Mesenchymal stem cell (in vitro differentiated cells and primary cell): ENCODE measurements at regions not wholly inside any gene's neighbourhood (a gene's known extent, or its start where the extent isn't known, plus 50 kb on each side); places are given as distances from the start of the nearest gene placed in this dataset.

Experiments
- DNase-seq: peaks from one replicate; pipeline ENCODE4 v3.0.0-alpha.2; 2013
- H2AFZ ChIP-seq: one replicate; pipeline ENCODE4 v1.6.1; 2013; ENCODE audit warnings: low read depth, mild to moderate bottlenecking, control low read depth, inconsistent platforms, low read length, moderate library complexity
- H2AK5ac ChIP-seq: 2 replicates; pipeline ENCODE4 v1.6.1; 2013; ENCODE audit warnings: low read length, moderate library complexity, mild to moderate bottlenecking, inconsistent platforms; ENCODE audit not compliant: severe bottlenecking
- H2BK120ac ChIP-seq: one replicate; pipeline ENCODE4 v1.6.1; 2013; ENCODE audit warnings: low read depth, mild to moderate bottlenecking, inconsistent platforms, low read length, moderate library complexity
- H2BK12ac ChIP-seq, 2 experiments: one replicate each; pipeline ENCODE4 v1.6.1; 2013; ENCODE audit warnings: inconsistent platforms in 2 of 2, low read length in 2 of 2, mild to moderate bottlenecking in 2 of 2, moderate library complexity in 2 of 2, control low read depth in 1 of 2
- H2BK15ac ChIP-seq: one replicate; pipeline ENCODE4 v1.6.1; 2013; ENCODE audit warnings: mild to moderate bottlenecking, low read depth, inconsistent platforms; ENCODE audit not compliant: poor library complexity, severe bottlenecking
- H2BK5ac ChIP-seq: 2 replicates; pipeline ENCODE4 v1.6.1; 2013; ENCODE audit warnings: low read depth, mild to moderate bottlenecking, low read length, control low read depth, inconsistent platforms; ENCODE audit not compliant: poor library complexity, severe bottlenecking
- H3K14ac ChIP-seq, 2 experiments: one replicate each; pipeline ENCODE4 v1.6.1; 2013; ENCODE audit warnings: inconsistent platforms in 2 of 2, low read length in 2 of 2, control low read depth in 1 of 2, mild to moderate bottlenecking in 1 of 2, moderate library complexity in 1 of 2
- H3K18ac ChIP-seq, 2 experiments: one replicate each; pipeline ENCODE4 v1.6.1; 2013; ENCODE audit warnings: inconsistent platforms in 2 of 2, low read length in 2 of 2, control low read depth in 1 of 2, low read depth in 1 of 2, mild to moderate bottlenecking in 1 of 2
- H3K23ac ChIP-seq, 2 experiments: one replicate each; pipeline ENCODE4 v1.6.1; 2013; ENCODE audit warnings: inconsistent platforms in 2 of 2, low read length in 2 of 2, mild to moderate bottlenecking in 2 of 2, moderate library complexity in 2 of 2, control low read depth in 1 of 2
- H3K27ac ChIP-seq: 2 replicates; pipeline ENCODE4 v1.5.1; 2013; ENCODE audit warnings: mild to moderate bottlenecking, moderate library complexity, low read length, control low read depth, inconsistent platforms; ENCODE audit not compliant: poor library complexity, severe bottlenecking
- H3K27me3 ChIP-seq, 2 experiments: 2 replicates each; pipeline versions ENCODE4 v1.6.1 to v1.7.0; 2013; ENCODE audit warnings: low read length in 2 of 2, mild to moderate bottlenecking in 2 of 2, moderate library complexity in 2 of 2, control low read depth in 1 of 2, inconsistent platforms in 1 of 2; ENCODE audit not compliant: control insufficient read depth in 1 of 2, insufficient read depth in 1 of 2
- H3K36me3 ChIP-seq, 2 experiments: 2 replicates each; pipeline versions ENCODE4 v1.6.1 to v1.7.0; 2013; ENCODE audit warnings: low read length in 2 of 2, control low read depth in 1 of 2, inconsistent platforms in 1 of 2, low read depth in 1 of 2, mild to moderate bottlenecking in 1 of 2; ENCODE audit not compliant: insufficient read depth in 2 of 2, control insufficient read depth in 1 of 2
- H3K4ac ChIP-seq, 2 experiments: one replicate each; pipeline ENCODE4 v1.6.1; 2013; ENCODE audit warnings: inconsistent platforms in 2 of 2, low read length in 2 of 2, mild to moderate bottlenecking in 2 of 2, moderate library complexity in 2 of 2, control low read depth in 1 of 2, low read depth in 1 of 2
- H3K4me1 ChIP-seq: 2 replicates; pipeline ENCODE4 v1.6.1; 2013; ENCODE audit warnings: low read depth, low read length, control low read depth; ENCODE audit not compliant: control insufficient read depth, insufficient read depth
- H3K4me2 ChIP-seq: 2 replicates; pipeline ENCODE4 v1.6.1; 2013; ENCODE audit warnings: low read length, mild to moderate bottlenecking, inconsistent platforms; ENCODE audit not compliant: poor library complexity, severe bottlenecking
- H3K4me3 ChIP-seq, 2 experiments: 2 replicates each; pipeline versions ENCODE4 v1.5.1 to v1.7.0; 2013; ENCODE audit warnings: low read length in 2 of 2, mild to moderate bottlenecking in 2 of 2, control low read depth in 1 of 2, low read depth in 1 of 2; ENCODE audit not compliant: insufficient read depth in 1 of 2
- H3K79me1 ChIP-seq: replicated peaks from 2 replicates; pipeline ENCODE4 v1.6.1; 2013; ENCODE audit warnings: mild to moderate bottlenecking, control low read depth, low read length, inconsistent platforms; ENCODE audit not compliant: poor library complexity, severe bottlenecking
- H3K9ac ChIP-seq: 2 replicates; pipeline ENCODE4 v1.7.0; 2013; ENCODE audit warnings: mild to moderate bottlenecking, low read length, moderate library complexity
- H3K9me3 ChIP-seq: 2 replicates; pipeline ENCODE4 v1.7.0; 2013; ENCODE audit warnings: mild to moderate bottlenecking, low read length; ENCODE audit not compliant: control insufficient read depth
- H4K8ac ChIP-seq: one replicate; pipeline ENCODE4 v1.6.1; 2013; ENCODE audit warnings: inconsistent platforms, mild to moderate bottlenecking, low read length, moderate library complexity
- H4K91ac ChIP-seq: one replicate; pipeline ENCODE4 v1.6.1; 2013; ENCODE audit warnings: mild to moderate bottlenecking, low read length, inconsistent platforms
- WGBS: methylation state at CpG from one replicate; pipeline ENCODE4 v1.1.7; 2013; ENCODE audit warnings: mixed read lengths; 5-methylcytosine and 5-hydroxymethylcytosine counted together

DNA sequence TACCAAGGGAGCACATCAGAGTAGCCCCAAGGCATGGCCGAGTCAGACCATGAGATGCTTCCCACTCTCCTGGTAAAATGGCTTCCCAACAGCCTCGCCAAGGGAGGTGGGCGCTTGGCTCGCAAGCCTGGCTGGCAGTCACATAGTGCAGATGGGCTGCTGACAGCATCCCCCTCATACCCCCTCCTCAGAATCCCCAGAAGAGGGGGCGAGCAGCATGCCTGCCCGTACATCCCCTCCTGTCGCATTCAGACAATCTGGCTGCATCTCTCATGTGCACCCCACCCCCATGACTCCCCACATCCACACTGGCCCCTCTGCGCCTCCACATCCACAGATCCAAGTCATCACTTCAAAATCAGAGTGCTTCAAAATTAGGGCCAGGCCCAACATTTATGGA, 54.0 kb upstream of the CES5A start:
- Histone ChIP-seq H2BK5ac (no peak overlapping the region), H3K27me3 (no peaks in the 10 kb centered on the region), H2BK120ac (no peak overlapping the region), H2BK12ac (no peak overlapping the region), H3K4ac (no peak overlapping the region), H2AFZ (no peak overlapping the region), H3K4me2 (no peak overlapping the region), H4K8ac (no peak overlapping the region), H3K79me1 (no peaks in the 10 kb centered on the region), H3K4me1 (no peaks in the 10 kb centered on the region), H3K9ac (no peak overlapping the region), H3K18ac (no peak overlapping the region), H2AK5ac (no peak overlapping the region), H4K91ac (no peak overlapping the region), H2BK15ac (no peak overlapping the region), H3K9me3 (no peaks in the 10 kb centered on the region), H3K14ac (no peak overlapping the region), H3K23ac (no peak overlapping the region), H3K27ac (no peak overlapping the region), H3K36me3 (no peaks in the 10 kb centered on the region), H3K4me3 (no peak overlapping the region)
- no peak for DNase-seq
- WGBS: 74% methylated on average over 8 of the region's 8 CpGs

GRCh38 chr16:55925242-55925641, 50.1 kb upstream of the CES5A start:
- Histone ChIP-seq H2AK5ac (no peak overlapping the region), H4K8ac (no peak overlapping the region), H3K18ac (no peak overlapping the region), H3K27me3 (no peaks in the 10 kb centered on the region), H3K27ac (no peak overlapping the region), H2AFZ (no peak overlapping the region), H2BK15ac (no peak overlapping the region), H2BK5ac (no peak overlapping the region), H3K79me1 (no peaks in the 10 kb centered on the region), H3K4me1 (no peaks in the 10 kb centered on the region), H2BK120ac (no peak overlapping the region), H3K4me3 (no peak overlapping the region), H3K36me3 (no peaks in the 10 kb centered on the region), H3K4ac (no peak overlapping the region), H3K4me2 (no peak overlapping the region), H3K23ac (no peak overlapping the region), H3K9me3 (no peaks in the 10 kb centered on the region), H3K9ac (no peak overlapping the region), H2BK12ac (no peak overlapping the region), H4K91ac (no peak overlapping the region), H3K14ac (no peak overlapping the region)
- WGBS: 57% methylated on average over 3 of the region's 3 CpGs
- DNase-seq: no peak
